Adipocyte (in vitro differentiated cells): ENCODE measurements at regions not wholly inside any gene's neighbourhood (a gene's known extent, or its start where the extent isn't known, plus 50 kb on each side); places are given as distances from the start of the nearest gene placed in this dataset.

Experiments
- DNase-seq: peaks from one replicate; pipeline ENCODE4 v3.0.0-alpha.2; 2015; ENCODE audit warnings: low read depth
- H3K27me3 ChIP-seq: replicated peaks from 2 replicates; pipeline ENCODE4 v1.7.0; 2013; ENCODE audit warnings: mild to moderate bottlenecking, low read length, moderate library complexity; ENCODE audit not compliant: control insufficient read depth, insufficient read depth
- H3K36me3 ChIP-seq: 2 replicates; pipeline ENCODE4 v1.7.0; 2013; ENCODE audit warnings: low read length, mild to moderate bottlenecking, moderate library complexity; ENCODE audit not compliant: control insufficient read depth, insufficient read depth, severe bottlenecking
- H3K4me1 ChIP-seq: 2 replicates; pipeline ENCODE4 v1.7.0; 2013; ENCODE audit warnings: mild to moderate bottlenecking, low read length, moderate library complexity; ENCODE audit not compliant: control insufficient read depth, insufficient read depth
- H3K4me3 ChIP-seq: 2 replicates; pipeline ENCODE4 v1.7.0; 2013; ENCODE audit warnings: mild to moderate bottlenecking, low read length, moderate library complexity
- H3K9ac ChIP-seq: 2 replicates; pipeline ENCODE4 v1.7.0; 2013; ENCODE audit warnings: mild to moderate bottlenecking, low read length, moderate library complexity
- H3K9me3 ChIP-seq: 2 replicates; pipeline ENCODE4 v1.7.0; 2013; ENCODE audit warnings: mild to moderate bottlenecking, low read length, moderate library complexity; ENCODE audit not compliant: control insufficient read depth

DNA sequence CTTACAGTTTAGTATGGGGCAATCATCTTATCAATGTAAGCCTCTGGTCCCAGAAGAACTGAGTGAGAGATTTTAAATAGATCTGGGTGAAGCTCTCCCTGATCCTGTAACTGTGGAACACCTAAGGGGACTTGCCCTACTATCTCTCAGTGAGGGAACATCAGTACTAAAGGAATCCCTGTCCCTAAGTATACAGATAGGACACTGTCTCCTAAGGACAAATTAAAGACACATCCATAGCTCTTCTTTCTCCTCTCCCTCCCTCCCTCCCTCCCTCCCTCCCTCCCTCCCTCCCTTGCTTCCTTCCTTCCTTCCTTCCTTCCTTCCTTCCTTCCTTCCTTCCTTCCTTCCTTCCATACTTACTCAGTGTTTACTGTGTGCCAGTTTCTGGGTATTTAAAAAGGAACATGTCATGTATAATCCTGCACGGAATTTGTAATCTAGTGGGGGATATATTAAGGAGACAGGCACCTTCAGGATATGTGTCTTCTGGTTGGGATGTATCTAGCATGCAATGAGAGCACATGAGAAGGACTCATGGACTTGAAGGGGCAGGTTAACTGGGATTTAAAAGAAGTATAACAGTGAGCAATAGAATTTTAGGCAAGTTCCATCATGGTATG, 222.2 kb upstream of the ATP5MC3 start:
- Histone ChIP-seq H3K27me3 (peaks cover 5% of the 10 kb centered on the region), H3K36me3 (no peaks in the 10 kb centered on the region), H3K4me3 (no peak overlapping the region), H3K9me3 (no peaks in the 10 kb centered on the region), H3K4me1 (peaks cover 6% of the 10 kb centered on the region), H3K9ac (no peak overlapping the region)
- DNase-seq = no peak

DNA sequence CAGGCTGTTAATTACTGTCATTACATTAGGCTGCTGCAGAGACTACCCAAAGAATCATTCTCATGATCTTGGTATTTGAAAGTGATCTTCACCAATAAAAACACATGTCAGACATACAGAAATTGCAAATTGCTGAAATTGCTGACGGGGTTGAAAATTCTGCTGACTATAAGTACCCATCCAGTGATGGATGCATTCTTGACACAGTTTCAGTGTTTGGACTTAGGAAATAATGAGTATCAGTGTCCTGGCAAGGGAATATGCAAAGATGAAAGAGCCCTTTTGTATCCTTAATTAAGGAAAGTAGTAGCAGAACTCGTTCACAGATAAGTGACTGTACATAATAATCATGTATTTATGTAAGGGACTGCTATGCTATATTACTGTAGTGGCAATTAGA, 221.1 kb upstream of the ATP5MC3 start:
- Histone ChIP-seq H3K4me1 (peaks cover 13% of the 10 kb centered on the region), H3K27me3 (peaks cover 5% of the 10 kb centered on the region), H3K9me3 (no peaks in the 10 kb centered on the region), H3K36me3 (no peaks in the 10 kb centered on the region), H3K9ac (no peak overlapping the region), H3K4me3 (no peak overlapping the region)
- no peak for DNase-seq

DNA sequence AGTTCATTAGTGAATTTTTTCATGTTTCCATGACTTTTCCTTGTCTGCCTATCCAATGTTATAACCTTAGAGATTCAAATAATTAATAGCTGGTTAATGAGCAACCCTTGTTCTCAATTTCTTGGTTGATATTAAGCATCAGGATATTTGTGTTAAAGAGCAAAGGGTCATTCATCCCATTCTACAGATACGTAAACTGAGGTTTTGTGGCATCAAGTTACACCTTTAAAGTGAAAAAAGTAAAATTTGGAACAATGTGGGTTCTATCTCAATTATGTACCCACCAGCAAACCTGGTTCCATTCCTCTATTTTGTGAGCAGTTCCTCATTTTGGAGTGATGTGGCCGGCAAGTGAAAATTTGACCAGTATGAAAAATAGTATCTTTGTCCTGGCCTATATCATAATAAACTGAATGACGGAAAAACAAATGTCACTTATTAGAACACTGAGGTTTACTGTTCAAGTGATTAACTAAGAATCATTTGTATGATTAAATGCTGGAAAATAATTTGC, 220.5 kb upstream of the ATP5MC3 start:
- DNase-seq = no peak
- no peak overlapping the region for H3K9ac ChIP-seq
- peaks cover 5% of the 10 kb centered on the region for H3K27me3 ChIP-seq
- H3K36me3 ChIP-seq = no peaks in the 10 kb centered on the region
- H3K4me3 ChIP-seq = no peak overlapping the region
- H3K4me1 ChIP-seq = peaks cover 13% of the 10 kb centered on the region
- H3K9me3 ChIP-seq = no peaks in the 10 kb centered on the region

DNA sequence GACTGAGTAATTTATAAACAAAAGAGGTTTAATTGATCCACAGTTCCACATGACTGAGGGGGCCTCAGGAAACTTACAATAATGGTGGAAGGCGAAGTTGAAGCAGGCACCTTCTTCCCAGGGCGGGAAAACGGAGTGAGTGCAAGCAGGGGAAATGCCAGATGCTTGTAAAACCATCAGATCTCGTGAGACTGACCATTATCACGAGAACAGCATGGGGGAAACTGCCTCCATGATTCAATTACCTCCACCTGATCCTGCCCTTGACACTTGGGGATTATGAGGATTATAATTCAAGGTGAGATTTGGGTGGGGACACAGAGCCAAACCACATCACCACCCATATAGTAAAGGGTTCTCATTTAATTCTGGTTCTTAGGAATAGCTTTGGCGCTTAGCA, 219.5 kb upstream of the ATP5MC3 start:
- Histone ChIP-seq H3K27me3 (peaks cover 5% of the 10 kb centered on the region), H3K9ac (no peak overlapping the region), H3K36me3 (no peaks in the 10 kb centered on the region), H3K4me1 (peaks cover 13% of the 10 kb centered on the region), H3K4me3 (no peak overlapping the region), H3K9me3 (no peaks in the 10 kb centered on the region)
- no peak for DNase-seq

DNA sequence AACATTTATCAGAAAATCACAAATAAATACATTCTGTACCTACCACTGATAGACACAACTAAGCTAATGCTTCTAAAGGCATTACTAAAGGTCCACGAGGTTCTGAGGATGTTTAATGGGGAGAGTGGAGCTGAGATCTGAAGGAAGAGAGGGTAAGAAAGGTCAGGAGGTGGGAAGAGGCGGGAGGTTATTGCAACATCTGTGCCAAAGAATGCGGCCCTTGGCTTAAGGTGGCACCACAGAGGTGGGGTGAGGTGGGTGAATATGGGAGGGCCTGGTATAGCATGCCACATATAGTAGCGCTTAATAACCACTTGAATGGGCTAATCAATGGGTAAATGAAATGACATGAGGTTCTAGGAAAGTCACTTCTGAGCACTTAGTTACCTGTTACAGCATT, 217.8 kb upstream of the ATP5MC3 start:
- no peaks in the 10 kb centered on the region for H3K36me3 ChIP-seq
- DNase-seq = no peak
- H3K27me3 ChIP-seq = peaks cover under 1% of the 10 kb centered on the region
- no peak overlapping the region for H3K4me3 ChIP-seq
- H3K9ac ChIP-seq = no peak overlapping the region
- peaks cover 13% of the 10 kb centered on the region for H3K4me1 ChIP-seq
- no peaks in the 10 kb centered on the region for H3K9me3 ChIP-seq

DNA sequence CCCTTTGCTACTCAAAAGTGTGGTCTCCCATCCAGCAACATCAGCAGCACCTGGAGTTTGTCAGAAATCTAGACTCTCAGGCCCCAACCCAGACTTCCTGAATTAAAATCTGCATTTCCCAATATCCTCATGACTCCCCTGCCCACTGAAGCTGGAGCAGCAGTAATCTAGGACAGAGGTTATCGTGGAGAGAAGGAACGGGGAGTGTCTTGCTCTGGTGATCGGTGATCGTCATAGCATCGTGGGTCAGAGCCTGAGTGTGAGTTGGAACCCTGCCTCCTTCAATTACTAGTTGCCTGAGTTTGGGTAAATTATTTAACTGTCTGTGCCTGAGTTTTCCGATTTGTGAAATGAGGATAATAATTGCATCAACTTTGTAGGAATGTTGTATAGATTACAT, 217.3 kb upstream of the ATP5MC3 start:
- no peaks in the 10 kb centered on the region for H3K9me3 ChIP-seq
- no peak overlapping the region for H3K9ac ChIP-seq
- no peak for DNase-seq
- H3K4me3 ChIP-seq = peak overlapping the region; percentile 24
- H3K4me1 ChIP-seq = peaks cover 13% of the 10 kb centered on the region
- H3K27me3 ChIP-seq = no peaks in the 10 kb centered on the region
- H3K36me3 ChIP-seq = no peaks in the 10 kb centered on the region

DNA sequence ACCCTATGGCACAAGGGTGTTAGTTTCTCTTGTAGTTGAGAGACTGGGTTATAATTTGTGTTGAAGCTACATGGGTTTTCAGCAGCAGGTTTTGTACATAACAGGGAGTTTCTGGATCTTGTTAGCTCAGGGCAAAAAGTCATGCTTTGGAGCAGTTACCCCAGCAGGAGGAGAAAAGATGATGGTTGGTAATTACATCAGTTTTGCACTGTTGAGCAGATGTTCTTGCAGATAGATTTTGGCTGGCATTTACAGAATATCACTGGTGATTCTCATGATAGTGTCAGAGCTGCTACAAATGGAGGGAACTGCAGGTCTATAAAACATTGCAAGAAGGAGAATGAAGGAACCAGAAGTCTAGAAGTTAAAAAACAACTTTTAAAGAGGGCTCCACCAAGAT, 215.2 kb upstream of the ATP5MC3 start:
- no peak for DNase-seq
- Histone ChIP-seq H3K36me3 (no peaks in the 10 kb centered on the region), H3K9ac (no peak overlapping the region), H3K27me3 (no peaks in the 10 kb centered on the region), H3K4me1 (peaks cover 13% of the 10 kb centered on the region), H3K4me3 (no peak overlapping the region), H3K9me3 (no peaks in the 10 kb centered on the region)

DNA sequence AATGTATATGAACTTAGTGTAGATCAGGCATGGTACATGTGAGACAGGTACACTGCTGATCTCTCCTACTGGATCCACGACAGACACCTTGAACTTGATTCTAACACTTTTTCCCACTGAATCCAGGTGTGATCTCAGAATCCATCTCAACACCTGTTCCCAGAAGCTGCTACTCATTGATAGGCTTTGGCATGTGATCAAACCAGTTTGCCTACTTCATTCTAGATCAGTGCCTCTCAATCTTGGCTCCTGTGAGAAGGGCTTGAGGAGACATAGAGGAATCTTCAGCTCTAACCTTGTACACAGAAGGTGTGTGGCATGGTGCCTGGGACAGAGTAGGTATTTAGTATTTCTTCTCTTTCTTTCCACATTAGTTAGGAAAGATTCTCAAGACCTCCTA, 212.3 kb upstream of the ATP5MC3 start:
- no peak for DNase-seq
- Histone ChIP-seq H3K36me3 (no peaks in the 10 kb centered on the region), H3K27me3 (no peaks in the 10 kb centered on the region)

DNA sequence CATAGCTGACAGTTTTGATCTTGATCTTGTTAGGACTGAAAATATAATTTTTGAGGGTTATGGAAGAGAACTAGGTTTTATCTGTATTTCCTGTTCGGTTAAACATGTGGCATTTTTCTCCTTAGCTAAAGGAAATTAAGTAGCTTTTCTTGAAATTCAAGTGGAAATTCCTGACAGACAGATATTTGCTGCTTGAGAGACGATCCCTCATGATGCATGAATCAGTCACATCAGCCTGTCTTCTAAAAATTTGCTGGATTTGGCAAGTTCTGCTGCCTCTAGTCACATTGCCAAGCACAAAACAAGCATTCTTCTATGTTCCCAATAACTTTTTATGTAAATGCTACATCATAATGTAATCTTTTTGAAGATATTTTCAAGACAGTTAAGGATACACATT, 201.8 kb upstream of the ATP5MC3 start:
- Histone ChIP-seq H3K27me3 (no peaks in the 10 kb centered on the region), H3K4me1 (no peaks in the 10 kb centered on the region), H3K9ac (no peak overlapping the region), H3K4me3 (no peak overlapping the region), H3K36me3 (no peaks in the 10 kb centered on the region), H3K9me3 (peaks cover 5% of the 10 kb centered on the region)
- peak; percentile 4 for DNase-seq

More for the DNA sequence above, 212.3 kb upstream of the ATP5MC3 start:
- no peak overlapping the region for H3K9ac ChIP-seq
- H3K4me1 ChIP-seq = peaks cover 8% of the 10 kb centered on the region
- no peaks in the 10 kb centered on the region for H3K9me3 ChIP-seq
- no peak overlapping the region for H3K4me3 ChIP-seq

DNA sequence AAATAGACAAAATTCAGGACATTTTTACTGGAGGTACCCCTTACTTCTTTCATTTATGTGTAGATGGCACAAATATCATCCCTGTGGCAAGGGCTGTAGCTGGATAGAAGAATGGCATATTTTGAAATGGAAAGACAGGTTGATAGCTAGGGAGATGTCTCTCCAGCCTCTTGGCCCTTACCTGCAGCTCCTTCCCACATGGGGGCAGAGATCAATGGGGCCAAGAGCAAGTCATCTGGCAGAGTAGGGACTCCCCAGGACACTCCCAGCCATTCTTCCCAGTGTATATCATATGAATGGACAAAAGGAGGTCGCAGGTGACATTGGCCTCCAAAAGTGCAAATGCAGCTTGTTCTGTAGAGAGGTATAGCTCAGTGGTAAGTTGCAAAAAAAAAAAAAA, 192.2 kb upstream of the ATP5MC3 start:
- Histone ChIP-seq H3K4me3 (no peak overlapping the region), H3K9ac (no peak overlapping the region), H3K36me3 (no peaks in the 10 kb centered on the region), H3K27me3 (peaks cover 1% of the 10 kb centered on the region), H3K9me3 (no peaks in the 10 kb centered on the region), H3K4me1 (peaks cover 12% of the 10 kb centered on the region)
- no peak for DNase-seq

DNA sequence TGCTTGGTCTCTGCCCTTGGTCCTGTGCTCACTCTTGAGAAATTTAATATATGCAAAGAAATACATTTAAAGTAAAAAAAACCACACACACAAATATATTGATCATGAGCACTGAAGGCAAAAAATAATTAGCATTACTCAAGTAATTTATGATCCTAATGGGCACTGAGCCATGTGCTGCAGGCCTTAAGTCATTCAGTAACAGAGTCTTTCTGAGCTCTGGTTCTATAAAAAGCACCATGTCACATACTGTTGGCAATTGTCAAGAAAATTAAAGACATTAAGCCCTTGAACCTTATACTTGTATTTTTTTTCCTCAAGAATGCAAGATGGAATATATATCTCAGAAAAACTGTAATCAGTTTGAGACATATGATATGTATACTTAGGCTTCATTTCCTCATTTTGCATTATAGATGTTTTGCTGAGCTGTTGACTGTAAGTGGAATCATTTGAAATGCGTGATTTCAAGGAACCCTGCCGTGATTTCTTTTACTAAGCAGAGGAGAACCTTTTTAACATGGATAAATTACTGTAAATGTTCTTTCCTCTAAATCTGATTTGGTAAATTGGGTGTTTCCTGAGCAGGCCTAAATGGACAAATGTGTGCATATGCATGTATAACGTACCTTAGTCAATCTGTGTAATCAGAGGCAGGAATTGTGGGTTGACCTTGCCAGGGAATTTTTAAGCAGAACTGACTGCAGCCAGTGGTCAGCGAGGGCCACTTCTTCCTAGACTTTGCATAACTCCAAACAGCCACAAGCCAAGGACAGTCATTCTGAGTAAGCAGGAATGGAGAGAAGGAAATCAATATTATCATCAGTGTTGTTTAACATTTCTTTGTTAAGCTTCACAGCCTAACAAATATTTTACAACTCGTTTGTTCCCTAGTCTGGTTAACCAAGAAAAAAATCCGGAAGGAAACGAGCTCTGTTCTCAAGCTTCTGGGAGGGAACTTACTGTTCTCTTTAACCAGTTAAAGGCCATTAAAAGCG, 191.5 kb upstream of the ATP5MC3 start:
- H3K9ac ChIP-seq = no peak overlapping the region
- H3K27me3 ChIP-seq = peaks cover 4% of the 10 kb centered on the region
- H3K36me3 ChIP-seq = no peaks in the 10 kb centered on the region
- H3K9me3 ChIP-seq = no peaks in the 10 kb centered on the region
- H3K4me1 ChIP-seq = peaks cover 12% of the 10 kb centered on the region
- no peak overlapping the region for H3K4me3 ChIP-seq
- DNase-seq = peak; percentile 50
